ENCODE measurements at regions not wholly inside any gene's neighbourhood (a gene's known extent, or its start where the extent isn't known, plus 50 kb on each side); places are given as distances from the start of the nearest gene placed in this dataset.

DNA sequence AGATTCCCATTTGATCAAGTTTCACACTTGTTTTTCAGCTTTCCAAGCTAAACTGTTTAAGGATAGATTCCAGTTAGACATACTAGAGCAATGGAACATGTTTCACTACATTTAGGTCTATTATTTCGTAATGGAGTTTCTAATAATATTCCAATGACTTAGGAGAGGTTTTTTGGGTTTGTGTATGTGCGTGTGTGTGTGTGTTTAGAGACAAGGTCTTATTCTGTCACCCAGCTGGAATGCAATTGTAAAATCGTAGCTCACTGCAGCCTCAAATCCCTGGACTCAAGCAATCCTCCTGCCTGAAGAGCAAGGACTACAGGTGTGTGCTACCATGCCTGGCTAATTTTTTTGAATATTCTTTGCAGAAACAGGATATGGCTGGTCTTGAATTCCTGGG, 426.3 kb downstream of the ZFHX3 start:
- Histone ChIP-seq H2AFZ (ENCODE audit: low read depth, low read length, poor library complexity, severe bottlenecking) (no peak overlapping the region), H3K79me2 (ENCODE audit: insufficient read depth, low read length) (peaks cover 40% of the 10 kb centered on the region), H3K4me3 (replicated peaks in 1 of 2; ENCODE audit: low read depth in 1 of 2, low read length in 2 of 2) (no peak overlapping the region), H4K20me1 (ENCODE audit: insufficient read depth) (no peaks in the 10 kb centered on the region), H3K9me2 (ENCODE audit: insufficient read depth) (no peaks in the 10 kb centered on the region), H3K9me3 (ENCODE audit: control insufficient read depth in 1 of 2, insufficient read depth in 1 of 2, low read depth in 1 of 2, low read length in 2 of 2) (no peaks in the 10 kb centered on the region), H3K4me2 (ENCODE audit: low read length) (no peak overlapping the region), H3K36me3 (ENCODE audit: control insufficient read depth in 1 of 2, insufficient read depth in 2 of 2, low read length in 2 of 2) (no peaks in the 10 kb centered on the region), H3K4me1 (ENCODE audit: control insufficient read depth in 1 of 2, insufficient read depth in 2 of 2, low read length in 2 of 2) (peaks cover 0 to 5% of the 10 kb centered on the region in 2 experiments; a peak in 2 of 4 replicates), H3K27me3 (ENCODE audit: insufficient read depth, low read length) (no peaks in the 10 kb centered on the region), H3K9ac (ENCODE audit: low read length) (no peak overlapping the region), H3K27ac (ENCODE audit: low read depth, low read length) (no peak overlapping the region)
- RAD21 ChIA-PET (ENCODE audit: low non-redundant PET in 1 of 2, low total read pairs in 2 of 2, uncharacterized antibody in 2 of 2, unreplicated experiment in 2 of 2), result no interaction called here
- no peak for TF ChIP-seq EZH2 (IDR thresholded peaks at IDR 0.05)
- TF ChIP-seq, protein P1, sequence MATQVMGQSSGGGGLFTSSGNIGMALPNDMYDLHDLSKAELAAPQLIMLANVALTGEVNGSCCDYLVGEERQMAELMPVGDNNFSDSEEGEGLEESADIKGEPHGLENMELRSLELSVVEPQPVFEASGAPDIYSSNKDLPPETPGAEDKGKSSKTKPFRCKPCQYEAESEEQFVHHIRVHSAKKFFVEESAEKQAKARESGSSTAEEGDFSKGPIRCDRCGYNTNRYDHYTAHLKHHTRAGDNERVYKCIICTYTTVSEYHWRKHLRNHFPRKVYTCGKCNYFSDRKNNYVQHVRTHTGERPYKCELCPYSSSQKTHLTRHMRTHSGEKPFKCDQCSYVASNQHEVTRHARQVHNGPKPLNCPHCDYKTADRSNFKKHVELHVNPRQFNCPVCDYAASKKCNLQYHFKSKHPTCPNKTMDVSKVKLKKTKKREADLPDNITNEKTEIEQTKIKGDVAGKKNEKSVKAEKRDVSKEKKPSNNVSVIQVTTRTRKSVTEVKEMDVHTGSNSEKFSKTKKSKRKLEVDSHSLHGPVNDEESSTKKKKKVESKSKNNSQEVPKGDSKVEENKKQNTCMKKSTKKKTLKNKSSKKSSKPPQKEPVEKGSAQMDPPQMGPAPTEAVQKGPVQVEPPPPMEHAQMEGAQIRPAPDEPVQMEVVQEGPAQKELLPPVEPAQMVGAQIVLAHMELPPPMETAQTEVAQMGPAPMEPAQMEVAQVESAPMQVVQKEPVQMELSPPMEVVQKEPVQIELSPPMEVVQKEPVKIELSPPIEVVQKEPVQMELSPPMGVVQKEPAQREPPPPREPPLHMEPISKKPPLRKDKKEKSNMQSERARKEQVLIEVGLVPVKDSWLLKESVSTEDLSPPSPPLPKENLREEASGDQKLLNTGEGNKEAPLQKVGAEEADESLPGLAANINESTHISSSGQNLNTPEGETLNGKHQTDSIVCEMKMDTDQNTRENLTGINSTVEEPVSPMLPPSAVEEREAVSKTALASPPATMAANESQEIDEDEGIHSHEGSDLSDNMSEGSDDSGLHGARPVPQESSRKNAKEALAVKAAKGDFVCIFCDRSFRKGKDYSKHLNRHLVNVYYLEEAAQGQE (IDR thresholded peaks at IDR 0.05; ENCODE audit: low read depth), result no peak
- no peak for TF ChIP-seq CEBPB (IDR thresholded peaks at IDR 0.05; ENCODE audit: low read depth)
- TF ChIP-seq YY1 (IDR thresholded peaks at IDR 0.05; ENCODE audit: extremely low read depth, insufficient replicate concordance, low read depth, low read length), result no peak
- TF ChIP-seq CTCF (IDR thresholded peaks at IDR 0.05 in 2 of 3, conservative IDR thresholded peaks at IDR 0.05 in 1 of 3; ENCODE audit: borderline replicate concordance in 1 of 3, insufficient read depth in 1 of 3, low read depth in 2 of 3, low read length in 2 of 3), result no peak
- no peak for TF ChIP-seq ELF1 (IDR thresholded peaks at IDR 0.05; ENCODE audit: borderline replicate concordance, low read depth)
- TF ChIP-seq SRF (IDR thresholded peaks at IDR 0.05; ENCODE audit: low read depth), result no peak
- no peak for TF ChIP-seq EGR1 (IDR thresholded peaks at IDR 0.05; ENCODE audit: low read depth)
- no peak for TF ChIP-seq ZFX (IDR thresholded peaks at IDR 0.05)
- no peak for TF ChIP-seq SP1 (IDR thresholded peaks at IDR 0.05; ENCODE audit: low read depth)
- TF ChIP-seq SIN3A (IDR thresholded peaks at IDR 0.05; ENCODE audit: low read depth), result no peak
- TF ChIP-seq EZH2phosphoT487 (IDR thresholded peaks at IDR 0.05; ENCODE audit: borderline replicate concordance), result no peak
- TF ChIP-seq POLR2A (IDR thresholded peaks at IDR 0.05; ENCODE audit: borderline replicate concordance, extremely low read depth, insufficient read depth, insufficient read length), result no peak
- TF ChIP-seq ZNF274 (IDR thresholded peaks at IDR 0.05; ENCODE audit: low read depth, low read length), result no peak
- TF ChIP-seq JUND (IDR thresholded peaks at IDR 0.05), result no peak
- TF ChIP-seq TCF7L2 (IDR thresholded peaks at IDR 0.05; ENCODE audit: borderline replicate concordance, extremely low read depth, insufficient read depth, insufficient read length), result no peak
- TF ChIP-seq ZBTB33 (IDR thresholded peaks at IDR 0.05; ENCODE audit: extremely low read depth, insufficient replicate concordance, low read length), result no peak
- BruUV-seq (replicated peaks), result no TSS peak
- POLR2A ChIA-PET, result no interaction called here
- DNase-seq (ENCODE audit: low read depth, low spot score), result no peak
- CTCF ChIA-PET, result no interaction called here
- intact Hi-C loops (cut with micrococcal nuclease), result no loop called here
- no peak for ATAC-seq

All from HCT116 (cell line).